ENCODE measurements at regions not wholly inside any gene's neighbourhood (a gene's known extent, or its start where the extent isn't known, plus 50 kb on each side); places are given as distances from the start of the nearest gene placed in this dataset.
A peak's percentile ranks its signal among the peaks of the same experiment; 100 is the strongest.
"Not testable (repeated sequence)": the region's sequence is repeated elsewhere in the genome, so short reads cannot be mapped to it uniquely, and the experiment has no call there.

GRCh38 chr1:67500413-67500959, 70.3 kb upstream of the SERBP1 start:
- Histone ChIP-seq H4K20me1 (ENCODE audit: insufficient read depth, low read length) (no peaks in the 10 kb centered on the region), H3K27ac (ENCODE audit: low read length) (no peak overlapping the region), H3K36me3 (replicated peaks; ENCODE audit: low read depth, low read length) (no peaks in the 10 kb centered on the region), H3K9me3 (ENCODE audit: insufficient read depth, low read length) (no peaks in the 10 kb centered on the region), H3K4me3 (ENCODE audit: low read length) (peak overlapping the region; percentile 66), H3K79me2 (ENCODE audit: low read length) (no peaks in the 10 kb centered on the region), H2AFZ (ENCODE audit: low read depth, low read length) (peak overlapping the region; percentile 73; the same call in 1 of the 2 replicates), H3K4me2 (ENCODE audit: low read length) (peak overlapping the region; percentile 89), H3K9ac (ENCODE audit: low read length) (peak overlapping the region; percentile 37; the same call in 1 of the 2 replicates), H3K27me3 (ENCODE audit: low read depth, low read length) (peaks cover 10% of the 10 kb centered on the region; the same call in 1 of the 2 replicates), H3K4me1 (ENCODE audit: low read length) (0 out of 2 replicates have a peak, but pooled peaks cover 5% of the 10 kb centered on the region)
- TF ChIP-seq EZH2phosphoT487 (IDR thresholded peaks at IDR 0.05; ENCODE audit: low read depth) = no peak
- TF ChIP-seq CTCF (IDR thresholded peaks at IDR 0.05; ENCODE audit: low read depth, low read length) = peak; percentile 80

- Histone ChIP-seq H3K79me2 (ENCODE audit: low read length) (no peaks in the 10 kb centered on the region), H3K4me1 (ENCODE audit: low read length) (0 out of 2 replicates have a peak, but pooled peaks cover 5% of the 10 kb centered on the region), H4K20me1 (ENCODE audit: insufficient read depth, low read length) (no peaks in the 10 kb centered on the region), H3K9ac (ENCODE audit: low read length) (no peak overlapping the region), H3K27me3 (ENCODE audit: low read depth, low read length) (peaks cover 10% of the 10 kb centered on the region; the same call in 1 of the 2 replicates), H3K27ac (ENCODE audit: low read length) (no peak overlapping the region), H3K4me3 (ENCODE audit: low read length) (no peak overlapping the region), H3K9me3 (ENCODE audit: insufficient read depth, low read length) (no peaks in the 10 kb centered on the region), H3K36me3 (replicated peaks; ENCODE audit: low read depth, low read length) (no peaks in the 10 kb centered on the region), H3K4me2 (ENCODE audit: low read length) (no peak overlapping the region), H2AFZ (ENCODE audit: low read depth, low read length) (no peak overlapping the region)
- TF ChIP-seq CTCF (IDR thresholded peaks at IDR 0.05; ENCODE audit: low read depth, low read length) = no peak
- TF ChIP-seq EZH2phosphoT487 (IDR thresholded peaks at IDR 0.05; ENCODE audit: low read depth) = no peak
Observed at GRCh38 chr1:67503974-67504373, 73.8 kb upstream of the SERBP1 start.

GRCh38 chr1:67513392-67514294, 83.4 kb upstream of the SERBP1 start:
- H4K20me1 ChIP-seq (ENCODE audit: insufficient read depth, low read length); H3K79me2 ChIP-seq (ENCODE audit: low read length); H3K4me1 ChIP-seq (ENCODE audit: low read length); H3K9ac ChIP-seq (ENCODE audit: low read length); H3K9me3 ChIP-seq (ENCODE audit: insufficient read depth, low read length); H2AFZ ChIP-seq (ENCODE audit: low read depth, low read length); H3K27ac ChIP-seq (ENCODE audit: low read length); H3K4me3 ChIP-seq (ENCODE audit: low read length); H3K4me2 ChIP-seq (ENCODE audit: low read length); H3K27me3 ChIP-seq (ENCODE audit: low read depth, low read length); H3K36me3 ChIP-seq (replicated peaks; ENCODE audit: low read depth, low read length): not testable (repeated sequence)

GRCh38 chr1:67514300-67514699, 84.1 kb upstream of the SERBP1 start:
- H3K79me2 ChIP-seq (ENCODE audit: low read length) = no peaks in the 10 kb centered on the region
- H3K36me3 ChIP-seq (replicated peaks; ENCODE audit: low read depth, low read length) = no peaks in the 10 kb centered on the region
- TF ChIP-seq EZH2phosphoT487 (IDR thresholded peaks at IDR 0.05; ENCODE audit: low read depth) (no peak), CTCF (IDR thresholded peaks at IDR 0.05; ENCODE audit: low read depth, low read length) (no peak)
- H4K20me1 ChIP-seq (ENCODE audit: insufficient read depth, low read length) = no peaks in the 10 kb centered on the region
- H3K4me3 ChIP-seq (ENCODE audit: low read length) = no peak overlapping the region
- no peak overlapping the region for H3K27ac ChIP-seq (ENCODE audit: low read length)
- no peak overlapping the region for H3K4me2 ChIP-seq (ENCODE audit: low read length)
- H2AFZ ChIP-seq (ENCODE audit: low read depth, low read length) = no peak overlapping the region
- H3K9me3 ChIP-seq (ENCODE audit: insufficient read depth, low read length) = no peaks in the 10 kb centered on the region
- no peaks in the 10 kb centered on the region for H3K4me1 ChIP-seq (ENCODE audit: low read length)
- no peak overlapping the region for H3K9ac ChIP-seq (ENCODE audit: low read length)
- no peaks in the 10 kb centered on the region for H3K27me3 ChIP-seq (ENCODE audit: low read depth, low read length)

All from OCI-LY3 (cell line).